H1 (cell line): ENCODE measurements at regions not wholly inside any gene's neighbourhood (a gene's known extent, or its start where the extent isn't known, plus 50 kb on each side); places are given as distances from the start of the nearest gene placed in this dataset.

ENCODE experiments used
- CTCF ChIA-PET: fragments of 300-600 bp; sonication (Branson Sonifier 250); formaldehyde crosslinking; loops from one replicate; lab custom pipeline; 2021; ENCODE audit not compliant: partially characterized antibody; lab: Charles Lee
- POLR2A ChIA-PET: fragments of 300-600 bp; sonication (Branson Sonifier 250); formaldehyde crosslinking; loops from one replicate; lab custom pipeline; 2021; ENCODE audit warnings: inconsistent platforms; ENCODE audit not compliant: partially characterized antibody; lab: Charles Lee
- DNase-seq, 2 experiments: peaks; one replicate each; pipeline versions ENCODE4 v3.0.0 to v3.0.0-alpha.2; 2010 to 2022; ENCODE audit warnings: low spot score in 2 of 2, low read depth in 1 of 2, mixed read lengths in 1 of 2
- FAIRE-seq: peaks from 2 replicates; lab custom pipeline; 2011; peaks lifted over from hg19 to GRCh38; lab: Jason Lieb, UNC
- H2AFZ ChIP-seq: 2 replicates; pipeline ENCODE4 v1.8.1; 2012; ENCODE audit warnings: low read length, inconsistent platforms
- H2AK5ac ChIP-seq: 2 replicates; pipeline ENCODE4 v1.6.1; 2013; ENCODE audit warnings: low read depth, low read length
- H2BK120ac ChIP-seq: replicated peaks from 2 replicates; pipeline ENCODE3; 2013; ENCODE audit warnings: low read depth, low read length, inconsistent platforms
- H2BK12ac ChIP-seq: 2 replicates; pipeline ENCODE4 v1.6.1; 2013; ENCODE audit warnings: low read depth, low read length
- H2BK15ac ChIP-seq: 2 replicates; pipeline ENCODE4 v1.6.1; 2013; ENCODE audit warnings: low read length
- H2BK20ac ChIP-seq: 2 replicates; pipeline ENCODE4 v1.6.1; 2013; ENCODE audit warnings: low read length
- H2BK5ac ChIP-seq: 2 replicates; pipeline ENCODE4 v1.6.1; 2013; ENCODE audit warnings: low read depth, low read length
- H3K14ac ChIP-seq: 2 replicates; pipeline ENCODE4 v1.6.1; 2013; ENCODE audit warnings: inconsistent platforms; ENCODE audit not compliant: insufficient read length
- H3K18ac ChIP-seq: 2 replicates; pipeline ENCODE4 v1.6.1; 2013; ENCODE audit warnings: low read length; ENCODE audit errors: extremely low read depth
- H3K23ac ChIP-seq: 2 replicates; pipeline ENCODE4 v1.6.1; 2013; ENCODE audit warnings: inconsistent platforms; ENCODE audit not compliant: insufficient read length
- H3K23me2 ChIP-seq: 2 replicates; pipeline ENCODE4 v1.6.1; 2013; ENCODE audit warnings: low read depth, low read length
- H3K27ac ChIP-seq: 2 replicates; pipeline ENCODE4 v1.6.1; 2011; ENCODE audit warnings: low read depth, low read length, inconsistent platforms
- H3K27me3 ChIP-seq, 4 experiments: replicated peaks in 1 of 4; 1 replicate in 1 of 4; 2 replicates in 3 of 4; pipeline versions ENCODE4 v1.6.1 to v1.8.1; 2011 to 2013; ENCODE audit warnings: low read length in 3 of 4, mild to moderate bottlenecking in 3 of 4, inconsistent platforms in 2 of 4, mixed read lengths in 2 of 4, moderate library complexity in 1 of 4; ENCODE audit not compliant: control insufficient read depth in 3 of 4, insufficient read depth in 3 of 4; ENCODE audit errors: extremely low read depth in 1 of 4
- H3K36me3 ChIP-seq, 4 experiments: 2 replicates each; pipeline versions ENCODE4 v1.6.1 to v1.8.1; 2011 to 2013; ENCODE audit warnings: mild to moderate bottlenecking in 4 of 4, low read length in 3 of 4, moderate library complexity in 2 of 4, control low read depth in 1 of 4, inconsistent platforms in 1 of 4; ENCODE audit not compliant: insufficient read depth in 4 of 4, control insufficient read depth in 2 of 4
- H3K4ac ChIP-seq: replicated peaks from 2 replicates; pipeline ENCODE3; 2013; ENCODE audit warnings: low read length, low read depth, mixed read lengths, inconsistent platforms; ENCODE audit not compliant: insufficient read length
- H3K4me1 ChIP-seq, 4 experiments: replicated peaks in 1 of 4; 1 replicate in 1 of 4; 2 replicates in 3 of 4; pipeline versions ENCODE4 v1.6.1 to v1.8.1; 2011 to 2013; ENCODE audit warnings: low read length in 3 of 4, inconsistent platforms in 2 of 4, mixed read lengths in 1 of 4; ENCODE audit not compliant: insufficient read depth in 4 of 4, control insufficient read depth in 3 of 4
- H3K4me2 ChIP-seq, 2 experiments: 2 replicates each; pipeline versions ENCODE4 v1.6.1 to v1.8.1; 2011 to 2013; ENCODE audit warnings: low read depth in 2 of 2, low read length in 2 of 2, control low read depth in 1 of 2, inconsistent platforms in 1 of 2, mild to moderate bottlenecking in 1 of 2; ENCODE audit not compliant: insufficient read depth in 1 of 2
- H3K4me3 ChIP-seq, 4 experiments: fragments of 200-600, 300-600 bp in 1 of 4; sonication (generic), shearing (Covaris generic), sonication (Bioruptor Twin) in 1 of 4; 2 replicates each; pipeline versions ENCODE4 v1.5.1 to v1.8.1; 2011 to 2016; ENCODE audit warnings: low read length in 4 of 4, low read depth in 3 of 4, control low read depth in 2 of 4, inconsistent platforms in 2 of 4, mild to moderate bottlenecking in 2 of 4, mixed read lengths in 1 of 4, moderate library complexity in 1 of 4; ENCODE audit not compliant: insufficient read depth in 2 of 4; ENCODE audit errors: extremely low read depth in 1 of 4
- H3K56ac ChIP-seq: replicated peaks from 2 replicates; pipeline ENCODE3; 2013; ENCODE audit warnings: low read depth, mild to moderate bottlenecking, mixed read lengths, low read length, inconsistent platforms; ENCODE audit not compliant: insufficient read length
- H3K79me1 ChIP-seq: 2 replicates; pipeline ENCODE4 v1.6.1; 2013; ENCODE audit warnings: low read depth, low read length, control low read depth
- H3K79me2 ChIP-seq, 2 experiments: 2 replicates each; pipeline versions ENCODE4 v1.6.1 to v1.8.1; 2012 to 2013; ENCODE audit warnings: low read length in 2 of 2, mild to moderate bottlenecking in 2 of 2, inconsistent platforms in 1 of 2; ENCODE audit not compliant: insufficient read depth in 2 of 2, control insufficient read depth in 1 of 2
- H3K9ac ChIP-seq, 4 experiments: replicated peaks in 1 of 4; 1 replicate in 1 of 4; 2 replicates in 3 of 4; pipeline versions ENCODE4 v1.6.1 to v1.8.1; 2011 to 2013; ENCODE audit warnings: low read depth in 3 of 4, low read length in 3 of 4, control low read depth in 2 of 4, mild to moderate bottlenecking in 2 of 4, moderate library complexity in 2 of 4, inconsistent platforms in 1 of 4; ENCODE audit errors: extremely low read depth in 1 of 4
- H3K9me3 ChIP-seq, 2 experiments: 2 replicates each; pipeline versions ENCODE4 v1.6.1 to v1.8.1; 2012 to 2013; ENCODE audit warnings: mild to moderate bottlenecking in 2 of 2, moderate library complexity in 2 of 2, control low read depth in 1 of 2, inconsistent platforms in 1 of 2, low read depth in 1 of 2, low read length in 1 of 2, mixed read lengths in 1 of 2; ENCODE audit not compliant: insufficient read depth in 2 of 2
- H4K20me1 ChIP-seq, 2 experiments: replicated peaks in 1 of 2; 2 replicates each; pipeline versions ENCODE3 to v1.8.1; 2011 to 2013; ENCODE audit warnings: inconsistent platforms in 2 of 2, low read length in 2 of 2, mild to moderate bottlenecking in 1 of 2; ENCODE audit not compliant: insufficient read depth in 2 of 2, control insufficient read depth in 1 of 2
- H4K5ac ChIP-seq: 2 replicates; pipeline ENCODE4 v1.6.1; 2013; ENCODE audit warnings: low read length, low read depth, mixed read lengths, inconsistent platforms; ENCODE audit not compliant: insufficient read length
- H4K8ac ChIP-seq: 2 replicates; pipeline ENCODE4 v1.8.0; 2013; ENCODE audit warnings: mild to moderate bottlenecking, moderate library complexity, low read length, inconsistent platforms; ENCODE audit not compliant: insufficient read depth; ENCODE audit errors: extremely low read depth
- H4K91ac ChIP-seq: replicated peaks from 2 replicates; pipeline ENCODE3; 2013; ENCODE audit warnings: low read length, mixed read lengths, inconsistent platforms; ENCODE audit not compliant: insufficient read length
- ASH2L ChIP-seq: fragments of 200-600, 300-600 bp; sonication (generic); IDR thresholded peaks from one replicate; pipeline ENCODE4 v1.7.1; 2017; ENCODE audit warnings: low read length
- ATF2 ChIP-seq: IDR thresholded peaks from 2 replicates; pipeline ENCODE4 v1.6.1; 2012; ENCODE audit warnings: low read length, inconsistent platforms
- E2F6 ChIP-seq: IDR thresholded peaks from 2 replicates; pipeline ENCODE4 v1.6.1; 2012; ENCODE audit warnings: inconsistent platforms
- KDM5A ChIP-seq: fragments of 200-600 bp; IDR thresholded peaks from 2 replicates; pipeline ENCODE4 v1.7.1; 2012; ENCODE audit warnings: mild to moderate bottlenecking, low read length, inconsistent platforms, mixed read lengths
- RBBP5 ChIP-seq: IDR thresholded peaks from 2 replicates; pipeline ENCODE4 v1.7.1; 2012; ENCODE audit warnings: low read depth, mild to moderate bottlenecking, inconsistent platforms, low read length, moderate library complexity, borderline replicate concordance
- SIN3A ChIP-seq, 2 experiments: IDR thresholded peaks in 1 of 2; conservative IDR thresholded peaks in 1 of 2; 2 replicates each; pipeline ENCODE4 v1.6.1; 2011 to 2012; ENCODE audit warnings: low read length in 2 of 2, improper control_type of control experiment in 1 of 2, low read depth in 1 of 2, mild to moderate bottlenecking in 1 of 2
- TAF1 ChIP-seq: IDR thresholded peaks from 2 replicates; pipeline ENCODE4 v1.6.1; 2011; ENCODE audit warnings: mild to moderate bottlenecking, low read depth, low read length
- WGBS, 2 experiments: shearing (Covaris generic) in 1 of 2; methylation state at CpG; one replicate each; pipeline versions ENCODE4 v1.1.6 to v1.1.7; 2013 to 2015; ENCODE audit warnings: low lambda C conversion rate in 2 of 2, mixed read lengths in 2 of 2, inconsistent platforms in 1 of 2, low coverage in 1 of 2, missing lambda C conversion rate in 1 of 2; ENCODE audit not compliant: insufficient replicate concordance in 2 of 2, insufficient coverage in 1 of 2, insufficient read length in 1 of 2; ENCODE audit errors: extremely low coverage in 1 of 2, missing lambda C conversion rate in 1 of 2; 5-methylcytosine and 5-hydroxymethylcytosine counted together
- TF ChIP-seq, protein P1 (sequence below): IDR thresholded peaks from 2 replicates; pipeline ENCODE4 v1.6.1; 2012; ENCODE audit warnings: inconsistent platforms

- H3K79me2 ChIP-seq: no peaks in the 10 kb centered on the region
- FAIRE-seq (no peak), DNase-seq (no peak)
- H2AK5ac ChIP-seq: no peak overlapping the region
- no peak overlapping the region for H3K4me2 ChIP-seq
- TF ChIP-seq ASH2L (no peak), ATF2 (no peak), TAF1 (no peak), SIN3A (conservative IDR thresholded peaks at IDR 0.05 in 1 of 2, IDR thresholded peaks at IDR 0.05 in 1 of 2; ENCODE audit: low read depth in 1 of 2, low read length in 2 of 2) (no peak), KDM5A (no peak), RBBP5 (no peak), E2F6 (no peak)
- TF ChIP-seq, protein P1, sequence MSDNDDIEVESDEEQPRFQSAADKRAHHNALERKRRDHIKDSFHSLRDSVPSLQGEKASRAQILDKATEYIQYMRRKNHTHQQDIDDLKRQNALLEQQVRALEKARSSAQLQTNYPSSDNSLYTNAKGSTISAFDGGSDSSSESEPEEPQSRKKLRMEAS: no peak
- H4K20me1 ChIP-seq: no peaks in the 10 kb centered on the region
- no peak overlapping the region for H3K27ac ChIP-seq
- no peak overlapping the region for H2BK120ac ChIP-seq
- no peaks in the 10 kb centered on the region; a peak in 1 of 7 replicates for H3K4me1 ChIP-seq
- H2BK20ac ChIP-seq: no peak overlapping the region
- no peak overlapping the region for H4K5ac ChIP-seq
- no peak overlapping the region for H3K18ac ChIP-seq
- no peak overlapping the region for H2BK5ac ChIP-seq
- no peak overlapping the region for H2AFZ ChIP-seq
- no peak overlapping the region for H3K4me3 ChIP-seq
- H3K36me3 ChIP-seq: no peaks in the 10 kb centered on the region
- no peak overlapping the region for H3K56ac ChIP-seq
- H3K27me3 ChIP-seq: no peaks in the 10 kb centered on the region
- H3K9me3 ChIP-seq: no peaks in the 10 kb centered on the region; a peak in 1 of 4 replicates
- H2BK15ac ChIP-seq: no peak overlapping the region
- H3K4ac ChIP-seq: no peak overlapping the region
- no peaks in the 10 kb centered on the region for H3K79me1 ChIP-seq
- ChIA-PET POLR2A (no interaction called here), CTCF (interaction anchor here (0.8 to 1.9 kb wide), 5 partner anchors 13 to 118 kb away, joined by 3 to 6 read pairs (median 4); no protein-coding TSS in a partner anchor)
- H3K9ac ChIP-seq: no peak overlapping the region
- H4K91ac ChIP-seq: no peak overlapping the region
- no peaks in the 10 kb centered on the region; the same call in 1 of the 2 replicates for H3K23me2 ChIP-seq
- no peak overlapping the region for H3K14ac ChIP-seq
- H3K23ac ChIP-seq: no peak overlapping the region
- no peak overlapping the region for H4K8ac ChIP-seq
- no peak overlapping the region for H2BK12ac ChIP-seq
- 85% methylated on average over 5 of the region's 5 CpGs; no CpG with 5 or more reads in 1 of the 2 experiments for WGBS, 2 experiments
Observed at GRCh38 chr6:6842291-6842690, 253.8 kb downstream of the LY86 start.
